SU-DHL-6 (cell line): ENCODE measurements at regions not wholly inside any gene's neighbourhood (a gene's known extent, or its start where the extent isn't known, plus 50 kb on each side); places are given as distances from the start of the nearest gene placed in this dataset.
"Not testable (repeated sequence)": the region's sequence is repeated elsewhere in the genome, so short reads cannot be mapped to it uniquely, and the experiment has no call there.

Experiments used
- H2AFZ ChIP-seq: fragments of 200-600 bp; sonication (generic); 2 replicates; pipeline ENCODE4 v1.6.1; 2014; ENCODE audit warnings: low read depth, mild to moderate bottlenecking, moderate library complexity, mixed read lengths, antibody characterized with exemption, low read length; ENCODE audit not compliant: severe bottlenecking
- H3F3A ChIP-seq: fragments of 200-600 bp; shearing (Covaris generic); 2 replicates; pipeline ENCODE4 v1.6.0; 2016; ENCODE audit warnings: antibody characterized with exemption, mild to moderate bottlenecking; ENCODE audit not compliant: insufficient read depth
- H3K27ac ChIP-seq: fragments of 200-600 bp; sonication (generic); 2 replicates; pipeline ENCODE4 v1.5.1; 2016; ENCODE audit warnings: low read depth, mild to moderate bottlenecking, low read length, moderate library complexity, mixed read lengths
- H3K27me3 ChIP-seq: fragments of 200-600 bp; sonication (generic), shearing (Covaris generic); 2 replicates; pipeline ENCODE4 v1.6.0; 2014; ENCODE audit warnings: mild to moderate bottlenecking, low read length
- H3K36me3 ChIP-seq: fragments of 200-600 bp; sonication (generic); 2 replicates; pipeline ENCODE4 v1.6.1; 2014; ENCODE audit warnings: mild to moderate bottlenecking, low read length, mixed read lengths
- H3K4me2 ChIP-seq: fragments of 300-600, 200-600 bp; shearing (Covaris generic), sonication (generic); 2 replicates; pipeline ENCODE4 v1.6.0; 2014; ENCODE audit warnings: low read length, low read depth, mild to moderate bottlenecking; ENCODE audit not compliant: poor library complexity, severe bottlenecking
- H3K4me3 ChIP-seq: fragments of 200-600 bp; sonication (generic); 2 replicates; pipeline ENCODE4 v1.5.1; 2014; ENCODE audit warnings: antibody characterized with exemption, low read length, mild to moderate bottlenecking, mixed read lengths; ENCODE audit not compliant: insufficient read depth, poor library complexity, severe bottlenecking
- H3K79me2 ChIP-seq: fragments of 200-600 bp; sonication (generic); 2 replicates; pipeline ENCODE4 v1.6.1; 2014; ENCODE audit warnings: mild to moderate bottlenecking, low read length, moderate library complexity; ENCODE audit not compliant: insufficient read depth
- H3K9ac ChIP-seq: fragments of 200-600 bp; sonication (generic); 2 replicates; pipeline ENCODE4 v1.7.0; 2014; ENCODE audit warnings: mild to moderate bottlenecking, low read length
- H3K9me2 ChIP-seq: fragments of 200-600 bp; sonication (generic); replicated peaks from 2 replicates; pipeline ENCODE4 v1.6.1; 2014; ENCODE audit warnings: low read length; ENCODE audit not compliant: insufficient read depth
- H3K9me3 ChIP-seq: fragments of 200-600 bp; sonication (generic); 2 replicates; pipeline ENCODE4 v1.6.1; 2014; ENCODE audit warnings: low read length, mixed read lengths; ENCODE audit not compliant: insufficient read depth
- H4K20me1 ChIP-seq: fragments of 200-600 bp; sonication (generic); 2 replicates; pipeline ENCODE4 v1.6.1; 2014; ENCODE audit warnings: low read depth, mild to moderate bottlenecking, antibody characterized with exemption, low read length, moderate library complexity, mixed read lengths
- CTCF ChIP-seq: fragments of 200-600 bp; sonication (generic); IDR thresholded peaks from one replicate; pipeline ENCODE4 v1.5.1; 2017; ENCODE audit warnings: antibody characterized with exemption, mild to moderate bottlenecking, low read length, moderate library complexity; ENCODE audit not compliant: insufficient read depth, poor library complexity, severe bottlenecking
- EZH2phosphoT487 ChIP-seq: fragments of 200-600 bp; sonication (generic), shearing (Covaris generic); conservative IDR thresholded peaks from 2 replicates; pipeline ENCODE4 v1.6.1; 2018; ENCODE audit warnings: mild to moderate bottlenecking, antibody characterized with exemption, low read length, moderate library complexity, mixed read lengths

- Histone ChIP-seq H3K9me2 (no peaks in the 10 kb centered on the region), H4K20me1 (no peaks in the 10 kb centered on the region), H3K79me2 (no peaks in the 10 kb centered on the region), H2AFZ (no peak overlapping the region), H3K27me3 (no peaks in the 10 kb centered on the region), H3F3A (no peaks in the 10 kb centered on the region), H3K9me3 (no peaks in the 10 kb centered on the region), H3K36me3 (no peaks in the 10 kb centered on the region), H3K4me2 (no peak overlapping the region), H3K27ac (no peak overlapping the region), H3K9ac (no peak overlapping the region), H3K4me3 (no peak overlapping the region)
- no peak for TF ChIP-seq EZH2phosphoT487
- TF ChIP-seq CTCF: no peak
These were observed 159.0 kb downstream of the ZFP36L2 start for GRCh38 chr2:43067254-43068040.

- not testable (repeated sequence) for H2AFZ ChIP-seq, H4K20me1 ChIP-seq, H3K9ac ChIP-seq, H3K4me2 ChIP-seq, H3F3A ChIP-seq, H3K36me3 ChIP-seq, H3K79me2 ChIP-seq, H3K27ac ChIP-seq, H3K4me3 ChIP-seq, H3K9me2 ChIP-seq, H3K27me3 ChIP-seq, H3K9me3 ChIP-seq
These were observed 159.7 kb downstream of the ZFP36L2 start for GRCh38 chr2:43066541-43067253.

GRCh38 chr2:43065871-43066270 lies 160.5 kb downstream of the ZFP36L2 start:
- TF ChIP-seq EZH2phosphoT487: no peak
- no peak for TF ChIP-seq CTCF
- no peaks in the 10 kb centered on the region for H3K27me3 ChIP-seq
- H3K9ac ChIP-seq: no peak overlapping the region
- H3K9me3 ChIP-seq: no peaks in the 10 kb centered on the region
- H3K27ac ChIP-seq: no peak overlapping the region
- no peaks in the 10 kb centered on the region for H3K79me2 ChIP-seq
- H3K4me2 ChIP-seq: no peak overlapping the region
- no peaks in the 10 kb centered on the region for H3F3A ChIP-seq
- H3K36me3 ChIP-seq: no peaks in the 10 kb centered on the region
- no peaks in the 10 kb centered on the region for H4K20me1 ChIP-seq
- H3K4me3 ChIP-seq: no peak overlapping the region
- no peaks in the 10 kb centered on the region for H3K9me2 ChIP-seq
- no peak overlapping the region for H2AFZ ChIP-seq

- Histone ChIP-seq H3K4me3 (no peak overlapping the region), H3K27me3 (no peaks in the 10 kb centered on the region), H3K27ac (no peak overlapping the region), H3K9me2 (no peaks in the 10 kb centered on the region), H4K20me1 (no peaks in the 10 kb centered on the region), H3F3A (no peaks in the 10 kb centered on the region), H3K79me2 (no peaks in the 10 kb centered on the region), H3K36me3 (no peaks in the 10 kb centered on the region), H3K9me3 (no peaks in the 10 kb centered on the region), H3K9ac (no peak overlapping the region), H2AFZ (no peak overlapping the region), H3K4me2 (no peak overlapping the region)
- TF ChIP-seq CTCF: no peak
- TF ChIP-seq EZH2phosphoT487: no peak
These were observed 161.4 kb downstream of the ZFP36L2 start for GRCh38 chr2:43065036-43065435.

- H4K20me1 ChIP-seq, H3F3A ChIP-seq, H3K4me3 ChIP-seq, H3K9me3 ChIP-seq, H3K79me2 ChIP-seq, H3K9me2 ChIP-seq, H3K4me2 ChIP-seq, H3K9ac ChIP-seq, H3K27me3 ChIP-seq, H2AFZ ChIP-seq, H3K27ac ChIP-seq, H3K36me3 ChIP-seq: not testable (repeated sequence)
These were observed 163.3 kb downstream of the ZFP36L2 start for GRCh38 chr2:43063096-43063495.
